ENCODE measurements at regions not wholly inside any gene's neighbourhood (a gene's known extent, or its start where the extent isn't known, plus 50 kb on each side); places are given as distances from the start of the nearest gene placed in this dataset.
A peak's percentile ranks its signal among the peaks of the same experiment; 100 is the strongest.

- CTCF ChIA-PET, result interaction anchor here (1.6 kb wide), 1 partner anchor 27 kb away, joined by 3 read pairs; no protein-coding TSS in a partner anchor
- 0 out of 2 replicates have a peak, but pooled peaks have one; percentile 34 for TF ChIP-seq TCF12 (IDR thresholded peaks at IDR 0.05)
- TF ChIP-seq JUND (IDR thresholded peaks at IDR 0.05), result no peak
- TF ChIP-seq RXRA (IDR thresholded peaks at IDR 0.05; ENCODE audit: borderline replicate concordance, low read depth), result no peak
- no peak for TF ChIP-seq TEAD4 (IDR thresholded peaks at IDR 0.05; ENCODE audit: borderline replicate concordance, insufficient read depth)
- TF ChIP-seq EP300 (IDR thresholded peaks at IDR 0.05; ENCODE audit: borderline replicate concordance in 1 of 2, low read depth in 1 of 2, low read length in 1 of 2), result peak in 1 of 2 experiments; percentile 77; a peak in 2 of 4 replicates
- TF ChIP-seq USF2 (IDR thresholded peaks at IDR 0.05; ENCODE audit: borderline replicate concordance, low read depth, low read length), result no peak
- no peak for TF ChIP-seq NRF1 (IDR thresholded peaks at IDR 0.05; ENCODE audit: low read depth, low read length)
- peak; percentile 76 for TF ChIP-seq RCOR1 (IDR thresholded peaks at IDR 0.05; ENCODE audit: low read length)
- TF ChIP-seq REST (IDR thresholded peaks at IDR 0.05; ENCODE audit: low read depth, low read length), result no peak
- no peak for TF ChIP-seq TAF1 (IDR thresholded peaks at IDR 0.05; ENCODE audit: borderline replicate concordance, low read depth, low read length)
- TF ChIP-seq IRF3 (IDR thresholded peaks at IDR 0.05; ENCODE audit: low read depth, low read length), result no peak
- no peak for TF ChIP-seq FOXJ3 (CRISPR knock-in tag; IDR thresholded peaks at IDR 0.05)
- TF ChIP-seq MXI1 (IDR thresholded peaks at IDR 0.05; ENCODE audit: low read depth, low read length), result peak; percentile 97
- TF ChIP-seq SIN3A (IDR thresholded peaks at IDR 0.05; ENCODE audit: borderline replicate concordance, low read depth, low read length), result no peak
- TF ChIP-seq RAD21 (IDR thresholded peaks at IDR 0.05; ENCODE audit: low read length), result peak; percentile 42
- no peak for TF ChIP-seq ZBTB33 (IDR thresholded peaks at IDR 0.05; ENCODE audit: borderline replicate concordance, low read depth)
- TF ChIP-seq GATA2 (CRISPR knock-in tag; IDR thresholded peaks at IDR 0.05), result peak; percentile 65
- TF ChIP-seq CHD2 (IDR thresholded peaks at IDR 0.05; ENCODE audit: low read length, partially characterized antibody), result peak; percentile 71
- TF ChIP-seq MEF2A (IDR thresholded peaks at IDR 0.05; ENCODE audit: borderline replicate concordance, low read depth), result no peak
- TF ChIP-seq CTCF (IDR thresholded peaks at IDR 0.05), result no peak
- no peak for TF ChIP-seq FOXM1 (IDR thresholded peaks at IDR 0.05; ENCODE audit: low read depth)
- no peak for TF ChIP-seq GABPA (IDR thresholded peaks at IDR 0.05; ENCODE audit: low read depth)
- no peak for TF ChIP-seq FOSL2 (IDR thresholded peaks at IDR 0.05; ENCODE audit: borderline replicate concordance, low read depth)
Observed at GRCh38 chr6:14518515-14519217, 401.1 kb downstream of the CD83 start.

More at GRCh38 chr6:14518515-14519217, 401.1 kb downstream of the CD83 start:
- Histone ChIP-seq H3K27ac (ENCODE audit: low read depth in 2 of 2, low read length in 1 of 2) (peak overlapping the region in 1 of 2 experiments; percentile 90; a peak in 2 of 4 replicates), H3K36me3 (replicated peaks in 1 of 2; ENCODE audit: control insufficient read depth in 1 of 2, insufficient read depth in 2 of 2, low read length in 1 of 2) (no peaks in the 10 kb centered on the region), H3K9me2 (no peaks in the 10 kb centered on the region), H3K27me3 (ENCODE audit: insufficient read depth) (no peaks in the 10 kb centered on the region), H3K4me2 (no peak overlapping the region), H3K4me1 (ENCODE audit: control insufficient read depth in 1 of 2, insufficient read depth in 2 of 2, low read depth in 1 of 2, low read length in 1 of 2) (peaks cover 0 to 14% of the 10 kb centered on the region in 2 experiments; a peak in 2 of 4 replicates), H3K9ac (no peak overlapping the region), H4K20me1 (ENCODE audit: insufficient read depth) (no peaks in the 10 kb centered on the region), H3K4me3 (ENCODE audit: low read depth in 2 of 2, low read length in 1 of 2) (no peak overlapping the region; a peak in 1 of 4 replicates), H3K9me3 (no peaks in the 10 kb centered on the region), H3K79me2 (ENCODE audit: insufficient read depth) (no peaks in the 10 kb centered on the region), H2AFZ (ENCODE audit: low read depth) (no peak overlapping the region), H3F3A (replicated peaks; ENCODE audit: insufficient read depth) (no peaks in the 10 kb centered on the region)
- peak; percentile 85 for DNase-seq
- POLR2A ChIA-PET, result interaction anchor here (1.4 kb wide), 1 partner anchor 882 kb away, joined by 5 read pairs; no protein-coding TSS in a partner anchor
- WGBS (ENCODE audit: low lambda C conversion rate), result 19% methylated on average over 14 of the region's 14 CpGs

Measured in SK-N-SH (cell line).